ENCODE measurements at regions not wholly inside any gene's neighbourhood (a gene's known extent, or its start where the extent isn't known, plus 50 kb on each side); places are given as distances from the start of the nearest gene placed in this dataset.

- WGBS, 4 donors, result 58 to 80% (median 74%) methylated on average over 2 of the region's 2 CpGs
- H3K36me3 ChIP-seq, result no peaks in the 10 kb centered on the region
- no peak for ATAC-seq
- H3K27ac ChIP-seq, result no peak overlapping the region
- no peaks in the 10 kb centered on the region for H3K27me3 ChIP-seq
- no peaks in the 10 kb centered on the region for H3K4me1 ChIP-seq
- intact Hi-C loops (cut with DNase I), result no loop called here
- TF ChIP-seq POLR2A (IDR thresholded peaks at IDR 0.05), result no peak
- no peak for TF ChIP-seq CTCF (IDR thresholded peaks at IDR 0.05)
- H3K4me3 ChIP-seq, result no peak overlapping the region
- peaks cover 0 to 13% (median 0%) of the 10 kb centered on the region in 12 donors for H3K9me3 ChIP-seq
- DNase-seq, result no peak
Observed at GRCh38 chr6:156319707-156320106, 457.5 kb upstream of the ARID1B start.

- intact Hi-C loops (cut with DNase I), result no loop called here
- Histone ChIP-seq H3K27me3 (no peaks in the 10 kb centered on the region), H3K36me3 (no peaks in the 10 kb centered on the region), H3K9me3 (no peaks in the 10 kb centered on the region), H3K4me3 (no peak overlapping the region), H3K27ac (no peak overlapping the region), H3K4me1 (no peaks in the 10 kb centered on the region)
- no peak for DNase-seq
- no peak for TF ChIP-seq CTCF (IDR thresholded peaks at IDR 0.05)
- WGBS, 4 donors, result 73 to 80% (median 77%) methylated on average over 11 of the region's 11 CpGs
- ATAC-seq, result no peak
Observed at GRCh38 chr6:156316583-156317125, 460.5 kb upstream of the ARID1B start.

DNA sequence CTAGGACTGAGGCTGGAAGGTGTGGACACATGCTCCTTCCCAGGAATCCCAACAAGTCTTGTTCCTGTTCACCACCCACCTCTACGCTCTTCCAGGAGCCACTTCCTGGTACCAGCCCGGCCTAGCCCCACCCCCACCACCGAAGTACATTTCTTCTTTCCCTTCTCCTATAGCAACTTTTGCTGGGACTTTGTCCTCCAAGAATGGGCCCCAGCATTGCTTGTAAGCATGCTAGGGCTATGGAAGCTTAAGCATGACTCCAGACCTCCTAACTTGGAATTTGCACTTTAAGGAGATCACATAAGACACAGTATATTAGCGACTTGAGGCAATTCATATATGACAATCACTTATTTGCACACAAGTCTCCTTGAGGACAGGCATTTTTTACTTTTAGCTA, 462.0 kb upstream of the ARID1B start:
- no peak for ATAC-seq
- Histone ChIP-seq H3K27me3 (no peaks in the 10 kb centered on the region), H3K4me3 (no peak overlapping the region), H3K27ac (no peak overlapping the region), H3K4me1 (no peaks in the 10 kb centered on the region), H3K9me3 (no peaks in the 10 kb centered on the region), H3K36me3 (no peaks in the 10 kb centered on the region)
- DNase-seq, result no peak
- TF ChIP-seq POLR2A (IDR thresholded peaks at IDR 0.05) (no peak), CTCF (IDR thresholded peaks at IDR 0.05) (no peak)
- intact Hi-C loops (cut with DNase I), result no loop called here
- WGBS, 4 donors, result 83 to 90% (median 88%) methylated on average over 4 of the region's 4 CpGs

GRCh38 chr6:156313037-156313436, 464.1 kb upstream of the ARID1B start:
- H3K4me3 ChIP-seq, result no peak overlapping the region
- TF ChIP-seq POLR2A (IDR thresholded peaks at IDR 0.05) (no peak), CTCF (IDR thresholded peaks at IDR 0.05) (no peak)
- no peaks in the 10 kb centered on the region for H3K27me3 ChIP-seq
- DNase-seq, result no peak
- no peaks in the 10 kb centered on the region for H3K36me3 ChIP-seq
- H3K4me1 ChIP-seq, result no peaks in the 10 kb centered on the region
- no peak overlapping the region for H3K27ac ChIP-seq
- intact Hi-C loops (cut with DNase I), result no loop called here
- ATAC-seq, result no peak
- WGBS, 4 donors, result 85 to 86% (median 86%) methylated on average over 3 of the region's 3 CpGs
- no peaks in the 10 kb centered on the region for H3K9me3 ChIP-seq
